Fibroblast of lung (primary cell): ENCODE measurements at regions not wholly inside any gene's neighbourhood (a gene's known extent, or its start where the extent isn't known, plus 50 kb on each side); places are given as distances from the start of the nearest gene placed in this dataset.

ENCODE experiments used
- DNase-seq, 2 donors: peaks; one replicate each; pipeline versions ENCODE4 v3.0.0 to v3.0.0-alpha.2; 2010; ENCODE audit warnings: low read depth in 2 of 2
- H2AFZ ChIP-seq: 2 replicates; pipeline ENCODE4 v1.5.1; 2012; ENCODE audit warnings: low read length, control low read depth, inconsistent platforms
- H3K27ac ChIP-seq: 2 replicates; pipeline ENCODE4 v1.5.1; 2011; ENCODE audit warnings: low read length, control low read depth; ENCODE audit not compliant: insufficient read depth
- H3K27me3 ChIP-seq: 2 replicates; pipeline ENCODE4 v1.5.1; 2011; ENCODE audit warnings: mild to moderate bottlenecking, low read length; ENCODE audit not compliant: control insufficient read depth, insufficient read depth
- H3K36me3 ChIP-seq: 2 replicates; pipeline ENCODE4 v1.5.1; 2011; ENCODE audit warnings: low read length; ENCODE audit not compliant: control insufficient read depth, insufficient read depth
- H3K4me1 ChIP-seq: 2 replicates; pipeline ENCODE4 v1.5.1; 2011; ENCODE audit warnings: low read length; ENCODE audit not compliant: control insufficient read depth, insufficient read depth; ENCODE audit errors: extremely low read depth
- H3K4me2 ChIP-seq: 2 replicates; pipeline ENCODE4 v1.5.1; 2011; ENCODE audit warnings: low read length, control low read depth; ENCODE audit not compliant: insufficient read depth; ENCODE audit errors: extremely low read depth
- H3K4me3 ChIP-seq, 4 experiments: fragments of 200-600 bp in 1 of 4; sonication (generic) in 1 of 4; replicated peaks in 1 of 4; 2 replicates each; pipeline ENCODE4 v1.5.1; 2011 to 2016; ENCODE audit warnings: low read length in 4 of 4, low read depth in 3 of 4, mild to moderate bottlenecking in 3 of 4, control low read depth in 2 of 4, inconsistent platforms in 1 of 4, mixed read lengths in 1 of 4; ENCODE audit not compliant: insufficient read depth in 1 of 4; ENCODE audit errors: control extremely low read depth in 1 of 4
- H3K79me2 ChIP-seq: 2 replicates; pipeline ENCODE4 v1.5.1; 2012; ENCODE audit warnings: mild to moderate bottlenecking, low read length, inconsistent platforms; ENCODE audit not compliant: control insufficient read depth, insufficient read depth
- H3K9ac ChIP-seq: 2 replicates; pipeline ENCODE4 v1.5.1; 2011; ENCODE audit warnings: mild to moderate bottlenecking, low read length, control low read depth; ENCODE audit not compliant: insufficient read depth
- H3K9me3 ChIP-seq: 2 replicates; pipeline ENCODE4 v1.5.1; 2012; ENCODE audit warnings: low read depth, low read length; ENCODE audit not compliant: control insufficient read depth, insufficient read depth
- H4K20me1 ChIP-seq: 2 replicates; pipeline ENCODE4 v1.5.1; 2011; ENCODE audit warnings: low read length; ENCODE audit not compliant: control insufficient read depth, insufficient read depth; ENCODE audit errors: extremely low read depth
- CTCF ChIP-seq, 2 donors: IDR thresholded peaks in 1 of 2; conservative IDR thresholded peaks in 1 of 2; 1 replicate in 1 of 2; 2 replicates in 1 of 2; pipeline ENCODE4 v1.5.1; 2011 to 2012; ENCODE audit warnings: low read length in 2 of 2, control low read depth in 1 of 2, inconsistent platforms in 1 of 2, low read depth in 1 of 2, mild to moderate bottlenecking in 1 of 2
- EZH2 ChIP-seq: IDR thresholded peaks from 2 replicates; pipeline ENCODE4 v1.5.1; 2012; ENCODE audit warnings: low read length, control low read depth, mild to moderate bottlenecking; ENCODE audit errors: missing control alignments

- H3K9me3 ChIP-seq: no peaks in the 10 kb centered on the region
- no peaks in the 10 kb centered on the region for H4K20me1 ChIP-seq
- no peak overlapping the region for H2AFZ ChIP-seq
- no peak overlapping the region for H3K4me2 ChIP-seq
- H3K4me3 ChIP-seq: no peak overlapping the region
- no peaks in the 10 kb centered on the region for H3K4me1 ChIP-seq
- TF ChIP-seq CTCF (conservative IDR thresholded peaks at IDR 0.05 in 1 of 2, IDR thresholded peaks at IDR 0.05 in 1 of 2; ENCODE audit: low read depth in 1 of 2, low read length in 2 of 2) (no peak), EZH2 (no peak)
- no peaks in the 10 kb centered on the region for H3K36me3 ChIP-seq
- no peaks in the 10 kb centered on the region for H3K79me2 ChIP-seq
- H3K9ac ChIP-seq: no peak overlapping the region
- H3K27me3 ChIP-seq: no peaks in the 10 kb centered on the region
- no peak for DNase-seq
- no peak overlapping the region for H3K27ac ChIP-seq
These were observed 188.0 kb downstream of the ELAVL2 start for GRCh38 chr9:23638011-23638410.

- no peaks in the 10 kb centered on the region for H4K20me1 ChIP-seq
- no peak overlapping the region for H3K4me2 ChIP-seq
- H3K79me2 ChIP-seq: no peaks in the 10 kb centered on the region
- no peak overlapping the region for H3K9ac ChIP-seq
- no peaks in the 10 kb centered on the region for H3K27me3 ChIP-seq
- H3K9me3 ChIP-seq: no peaks in the 10 kb centered on the region
- no peaks in the 10 kb centered on the region for H3K36me3 ChIP-seq
- no peak overlapping the region for H3K4me3 ChIP-seq
- DNase-seq: peak in 1 of 2 donors; percentile 79
- TF ChIP-seq CTCF (conservative IDR thresholded peaks at IDR 0.05 in 1 of 2, IDR thresholded peaks at IDR 0.05 in 1 of 2; ENCODE audit: low read depth in 1 of 2, low read length in 2 of 2) (no peak), EZH2 (no peak)
- no peak overlapping the region for H2AFZ ChIP-seq
- H3K27ac ChIP-seq: no peak overlapping the region
- H3K4me1 ChIP-seq: no peaks in the 10 kb centered on the region
These were observed 187.1 kb downstream of the ELAVL2 start for GRCh38 chr9:23638837-23639426.
